ENCODE measurements at regions not wholly inside any gene's neighbourhood (a gene's known extent, or its start where the extent isn't known, plus 50 kb on each side); places are given as distances from the start of the nearest gene placed in this dataset.

DNA sequence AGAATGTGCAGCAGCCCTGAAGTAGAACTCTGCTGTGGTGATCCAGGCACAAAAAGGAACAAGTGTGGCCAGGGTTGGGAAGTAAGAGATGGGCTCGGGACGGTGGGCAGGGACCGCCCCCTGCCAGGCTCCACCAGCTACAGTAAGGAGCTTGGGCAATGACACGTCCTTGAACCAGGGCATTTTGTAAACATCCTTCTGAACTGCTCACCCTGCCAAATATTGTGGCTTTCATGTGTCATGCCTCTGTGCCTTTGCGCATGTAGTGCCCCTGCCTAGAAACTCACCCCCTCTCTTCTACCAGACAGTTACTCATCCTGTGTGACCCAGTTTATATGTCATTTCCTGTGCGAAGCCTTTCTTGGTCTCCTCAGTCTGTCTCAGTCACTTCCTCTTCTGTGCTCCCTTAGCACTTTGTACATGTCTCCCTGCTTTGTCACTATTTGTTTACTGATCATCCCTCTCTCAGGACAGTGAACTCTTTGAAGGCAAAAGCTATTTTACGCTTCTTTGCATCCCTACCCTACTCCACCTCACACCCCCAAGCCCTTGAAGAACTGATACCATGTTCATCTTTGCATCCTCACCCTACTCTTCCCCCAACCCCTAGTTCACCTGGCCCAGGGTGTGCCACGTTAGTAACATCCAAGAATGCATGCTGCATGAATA lies 108.9 kb upstream of the PLEKHG7 start:
- Histone ChIP-seq H3K36me3 (no peaks in the 10 kb centered on the region), H3K4me1 (peaks cover 0 to 10% (median 0%) of the 10 kb centered on the region in 4 donors), H3K27me3 (no peaks in the 10 kb centered on the region), H3K9me3 (no peaks in the 10 kb centered on the region), H3K4me3 (no peak overlapping the region), H3K27ac (peak overlapping the region in 2 of 3 donors; percentile 15 to 45)
- DNase-seq (peak in 1 of 3 donors; percentile 56), ATAC-seq (peak; percentile 89 to 96 (median 92))
- TF ChIP-seq POLR2A (IDR thresholded peaks at IDR 0.05), result peak; percentile 40
- no peak for TF ChIP-seq CTCF (IDR thresholded peaks at IDR 0.05)
- intact Hi-C loops (cut with DNase I), result no loop called here
- WGBS (ENCODE audit: insufficient coverage, low coverage, low lambda C conversion rate, missing lambda C conversion rate), result 14% methylated on average over 7 of the region's 8 CpGs

GRCh38 chr12:92585115-92585727 lies 117.6 kb upstream of the PLEKHG7 start:
- no peaks in the 10 kb centered on the region for H3K27me3 ChIP-seq
- H3K4me3 ChIP-seq, result no peak overlapping the region
- no peak overlapping the region for H3K27ac ChIP-seq
- ATAC-seq, result peak in 2 of 4 donors; percentile 46 to 52
- intact Hi-C loops (cut with DNase I), result no loop called here
- TF ChIP-seq CTCF (IDR thresholded peaks at IDR 0.05), result no peak
- TF ChIP-seq POLR2A (IDR thresholded peaks at IDR 0.05), result no peak
- no peaks in the 10 kb centered on the region for H3K36me3 ChIP-seq
- 100% methylated on average over 1 of the region's 1 CpG for WGBS (ENCODE audit: insufficient coverage, low coverage, low lambda C conversion rate, missing lambda C conversion rate)
- no peaks in the 10 kb centered on the region for H3K4me1 ChIP-seq
- DNase-seq, result no peak
- no peaks in the 10 kb centered on the region for H3K9me3 ChIP-seq

DNA sequence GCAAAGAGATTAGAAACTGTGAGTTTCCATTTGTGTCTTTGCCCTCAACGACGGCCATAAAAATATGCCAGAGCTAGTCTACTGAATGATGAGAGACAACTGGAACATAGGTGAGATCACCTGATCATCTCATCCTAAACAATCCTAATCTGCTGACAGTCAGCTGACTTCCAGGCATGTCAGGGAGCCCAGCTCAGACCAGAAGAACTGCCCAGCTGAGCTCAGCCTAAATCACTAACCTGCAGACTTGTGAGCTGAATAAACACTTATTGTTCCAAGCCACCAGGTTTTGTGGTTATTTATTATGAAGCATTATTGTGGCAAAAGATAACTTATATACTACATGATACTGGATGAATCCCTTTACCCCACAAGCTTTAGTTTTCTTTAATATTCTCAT lies 118.9 kb upstream of the PLEKHG7 start:
- no peak for DNase-seq
- H3K9me3 ChIP-seq, result no peaks in the 10 kb centered on the region
- H3K36me3 ChIP-seq, result no peaks in the 10 kb centered on the region
- 70% methylated on average over 2 of the region's 2 CpGs for WGBS (ENCODE audit: insufficient coverage, low coverage, low lambda C conversion rate, missing lambda C conversion rate)
- no peak overlapping the region for H3K27ac ChIP-seq
- H3K27me3 ChIP-seq, result no peaks in the 10 kb centered on the region
- intact Hi-C loops (cut with DNase I), result no loop called here
- no peaks in the 10 kb centered on the region for H3K4me1 ChIP-seq
- no peak for ATAC-seq
- TF ChIP-seq CTCF (IDR thresholded peaks at IDR 0.05) (no peak), POLR2A (IDR thresholded peaks at IDR 0.05) (no peak)
- no peak overlapping the region for H3K4me3 ChIP-seq

- no peaks in the 10 kb centered on the region for H3K9me3 ChIP-seq
- H3K27me3 ChIP-seq, result no peaks in the 10 kb centered on the region
- 89% methylated on average over 2 of the region's 2 CpGs for WGBS (ENCODE audit: insufficient coverage, low coverage, low lambda C conversion rate, missing lambda C conversion rate)
- H3K4me3 ChIP-seq, result no peak overlapping the region
- DNase-seq (no peak), ATAC-seq (no peak)
- H3K4me1 ChIP-seq, result no peaks in the 10 kb centered on the region
- H3K36me3 ChIP-seq, result no peaks in the 10 kb centered on the region
- intact Hi-C loops (cut with DNase I), result no loop called here
- H3K27ac ChIP-seq, result no peak overlapping the region
- no peak for TF ChIP-seq POLR2A (IDR thresholded peaks at IDR 0.05)
- no peak for TF ChIP-seq CTCF (IDR thresholded peaks at IDR 0.05)
These were observed 119.9 kb upstream of the PLEKHG7 start for GRCh38 chr12:92582893-92583292.
